B cell (primary cell): ENCODE measurements at regions not wholly inside any gene's neighbourhood (a gene's known extent, or its start where the extent isn't known, plus 50 kb on each side); places are given as distances from the start of the nearest gene placed in this dataset.

ENCODE experiments used
- CTCF ChIP-seq: fragments of 200-600 bp; IDR thresholded peaks from one replicate; pipeline ENCODE4 v1.8.0; 2022; ENCODE audit warnings: antibody characterized with exemption, mild to moderate bottlenecking
- EZH2 ChIP-seq: IDR thresholded peaks from 2 replicates; pipeline ENCODE4 v1.6.1; 2012; ENCODE audit warnings: borderline replicate concordance, low read depth, mild to moderate bottlenecking, moderate library complexity, low read length; ENCODE audit not compliant: insufficient read depth, poor library complexity, severe bottlenecking

DNA sequence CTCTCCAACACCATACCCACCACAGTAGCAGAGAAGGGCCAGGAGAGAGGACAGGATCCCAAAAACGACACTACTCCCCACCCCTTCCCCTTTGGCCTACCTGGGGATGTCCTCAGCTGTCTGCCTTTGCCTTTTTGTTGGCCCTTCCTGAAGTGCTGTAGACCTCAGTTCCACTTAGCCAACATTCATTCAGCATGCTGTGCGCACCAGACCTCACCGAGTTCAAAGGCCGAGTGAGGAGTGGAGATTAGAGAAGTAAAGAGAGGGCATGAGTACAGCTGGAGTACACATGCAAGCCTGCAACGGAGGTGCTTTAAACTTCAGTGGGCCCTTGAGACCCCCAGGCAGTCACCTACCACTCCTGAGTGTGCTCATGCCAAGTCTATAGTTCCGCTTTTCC, 99.0 kb downstream of the TEX26 start:
- TF ChIP-seq CTCF (no peak), EZH2 (no peak)
